ENCODE measurements at regions not wholly inside any gene's neighbourhood (a gene's known extent, or its start where the extent isn't known, plus 50 kb on each side); places are given as distances from the start of the nearest gene placed in this dataset.
"Not testable (repeated sequence)": the region's sequence is repeated elsewhere in the genome, so short reads cannot be mapped to it uniquely, and the experiment has no call there.

GRCh38 chr2:59333007-59333406, 1091.9 kb upstream of the FANCL start:
- no peak for DNase-seq (ENCODE audit: low read depth in 2 of 2)

DNA sequence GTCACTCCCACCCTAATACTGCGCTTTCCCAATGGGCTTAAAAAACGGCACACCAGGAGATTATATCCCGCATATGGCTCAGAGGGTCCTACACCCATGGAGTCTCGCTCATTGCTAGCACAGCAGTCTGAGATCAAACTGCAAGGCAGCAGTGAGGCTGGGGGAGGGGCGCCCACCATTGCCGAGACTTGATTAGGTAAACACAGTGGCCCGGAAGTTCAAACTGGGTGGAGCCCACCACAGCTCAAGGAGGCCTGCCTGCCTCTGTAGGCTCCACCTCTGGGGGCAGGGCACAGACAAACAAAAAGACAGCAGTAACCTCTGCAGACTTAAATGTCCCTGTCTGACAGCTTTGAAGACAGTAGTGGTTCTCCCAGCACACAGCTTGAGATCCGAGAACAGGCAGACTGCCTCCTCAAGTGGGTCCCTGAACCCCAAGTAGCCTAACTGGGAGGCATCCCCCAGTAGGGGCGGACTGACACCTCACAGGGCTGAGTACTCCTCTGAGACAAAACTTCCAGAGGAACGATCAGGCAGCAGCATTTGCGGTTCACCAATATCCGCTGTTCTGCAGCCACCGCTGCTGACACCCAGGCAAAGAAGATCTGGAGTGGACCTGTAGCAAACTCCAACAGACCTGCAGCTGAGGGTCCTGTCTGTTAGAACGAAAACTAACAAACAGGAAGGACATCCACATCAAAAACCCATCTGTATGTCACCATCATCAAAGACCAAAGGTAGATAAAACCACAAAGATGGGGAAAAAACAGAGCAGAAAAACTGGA, 1085.6 kb upstream of the FANCL start:
- DNase-seq (ENCODE audit: low read depth in 2 of 2): not testable (repeated sequence)

- DNase-seq (ENCODE audit: low read depth in 2 of 2): no peak
Measured at GRCh38 chr2:59322870-59323269, 1081.7 kb upstream of the FANCL start.

DNA sequence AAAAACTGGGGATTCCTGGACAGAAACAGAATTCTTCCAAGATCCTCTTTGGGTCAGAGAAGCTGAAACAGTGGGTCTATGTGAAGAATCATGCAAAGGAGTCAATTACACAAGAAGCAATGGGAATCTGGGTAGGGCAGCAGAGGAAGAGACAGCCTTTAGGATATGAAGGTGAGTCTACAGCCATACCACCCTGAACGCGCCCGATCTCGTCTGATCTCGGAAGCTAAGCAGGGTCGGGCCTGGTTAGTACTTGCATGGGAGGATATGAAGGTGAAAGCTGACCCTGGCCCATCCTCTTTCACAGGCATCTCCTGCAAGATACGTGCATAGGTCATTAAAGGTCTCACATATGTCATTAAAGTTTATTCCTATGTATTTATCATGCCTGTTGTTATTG, 1080.9 kb upstream of the FANCL start:
- no peak for DNase-seq (ENCODE audit: low read depth in 2 of 2)

DNA sequence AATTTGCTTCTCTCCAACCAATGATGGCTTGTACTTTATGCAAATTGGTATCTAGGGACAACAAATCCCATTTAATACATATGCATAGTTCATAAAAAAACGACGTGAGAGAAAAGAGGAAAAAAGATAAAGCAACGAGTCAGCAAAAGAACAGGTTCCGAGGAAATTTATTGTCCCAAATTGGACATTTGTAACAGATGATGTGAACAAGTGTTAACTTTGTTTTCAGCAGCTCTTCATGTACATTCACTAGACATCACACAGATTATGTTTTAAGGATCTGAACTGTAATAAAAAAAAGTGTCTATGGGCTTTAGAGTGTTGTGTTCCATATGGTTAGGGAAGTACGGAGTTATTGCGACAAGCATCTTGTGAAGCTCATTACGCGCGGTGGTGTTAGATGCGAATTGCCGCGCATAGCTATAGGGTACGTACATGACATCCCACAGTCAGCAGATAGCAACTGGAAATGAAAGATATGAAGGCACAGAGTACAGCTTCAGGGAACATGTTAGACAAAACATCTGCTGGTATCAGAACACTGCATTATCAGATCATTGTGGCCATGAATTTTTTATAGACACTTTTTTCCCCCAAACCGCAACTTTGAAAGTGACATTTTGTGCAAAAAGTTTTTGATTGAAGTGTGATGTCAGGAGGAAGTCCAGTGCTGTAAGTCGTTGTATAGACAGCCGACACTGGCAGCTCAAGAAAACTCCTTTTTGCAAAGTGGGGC, 1073.1 kb upstream of the FANCL start:
- DNase-seq (ENCODE audit: low read depth in 2 of 2): no peak

- DNase-seq (ENCODE audit: low read depth in 2 of 2): no peak
Measured at GRCh38 chr2:59312967-59313940, 1072.1 kb upstream of the FANCL start.

GRCh38 chr2:59312029-59312428, 1070.9 kb upstream of the FANCL start:
- no peak for DNase-seq (ENCODE audit: low read depth in 2 of 2)

DNA sequence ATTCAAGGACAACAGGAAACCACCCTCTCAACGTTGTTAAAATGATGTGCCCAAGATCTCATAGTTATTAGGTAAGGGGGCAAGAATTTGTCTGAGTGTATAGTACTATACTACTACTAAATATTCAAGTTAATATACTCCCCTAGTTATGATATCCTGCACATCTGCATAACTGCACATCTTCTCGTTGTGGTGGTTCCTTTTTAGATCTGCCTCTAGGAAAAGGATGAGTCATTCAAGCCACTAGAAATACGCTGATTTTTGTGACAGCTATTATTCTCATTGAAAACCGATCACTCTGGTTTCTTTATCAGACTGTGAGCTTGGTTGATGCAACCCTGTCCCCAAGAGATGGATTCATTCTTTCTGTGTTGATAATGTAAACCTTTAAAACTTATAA, 1067.0 kb upstream of the FANCL start:
- no peak for DNase-seq (ENCODE audit: low read depth in 2 of 2)

DNA sequence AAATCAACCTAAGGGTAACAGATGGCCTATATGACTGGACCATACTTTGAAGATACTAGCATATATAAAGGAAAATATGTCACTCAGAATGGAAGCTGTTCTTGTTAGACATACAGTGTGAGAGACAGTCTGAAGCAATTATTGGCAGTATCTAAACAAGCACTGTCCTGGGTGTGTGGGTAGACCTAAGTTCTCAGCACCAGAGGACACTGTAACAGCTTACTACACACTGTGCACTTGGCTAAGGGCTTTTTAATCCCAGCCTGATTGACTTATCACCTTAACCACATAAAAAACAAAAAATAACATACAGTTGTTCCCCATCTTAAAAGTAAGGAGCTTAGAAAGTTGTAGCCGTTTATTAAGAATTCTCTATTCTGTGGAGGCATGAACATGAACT, 1066.1 kb upstream of the FANCL start:
- no peak for DNase-seq (ENCODE audit: low read depth in 2 of 2)

DNA sequence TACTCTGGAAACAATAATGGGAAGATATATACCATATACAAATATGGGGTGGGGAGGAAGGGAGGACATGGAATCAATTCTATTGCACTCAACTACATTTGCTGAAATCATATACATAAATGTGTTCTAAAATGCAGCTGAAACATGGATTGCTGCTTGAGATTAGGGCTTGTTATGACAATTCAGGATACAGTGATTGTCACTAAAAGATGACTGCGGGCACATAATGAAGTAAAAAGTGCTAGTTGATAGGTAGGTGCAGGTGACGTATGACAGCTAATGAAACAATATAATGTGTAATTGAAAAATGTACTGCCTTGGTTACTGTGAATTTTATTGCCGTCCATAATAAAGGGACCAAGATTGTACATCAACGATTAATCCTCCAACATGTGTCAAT, 1062.1 kb upstream of the FANCL start:
- no peak for DNase-seq (ENCODE audit: low read depth in 2 of 2)

DNA sequence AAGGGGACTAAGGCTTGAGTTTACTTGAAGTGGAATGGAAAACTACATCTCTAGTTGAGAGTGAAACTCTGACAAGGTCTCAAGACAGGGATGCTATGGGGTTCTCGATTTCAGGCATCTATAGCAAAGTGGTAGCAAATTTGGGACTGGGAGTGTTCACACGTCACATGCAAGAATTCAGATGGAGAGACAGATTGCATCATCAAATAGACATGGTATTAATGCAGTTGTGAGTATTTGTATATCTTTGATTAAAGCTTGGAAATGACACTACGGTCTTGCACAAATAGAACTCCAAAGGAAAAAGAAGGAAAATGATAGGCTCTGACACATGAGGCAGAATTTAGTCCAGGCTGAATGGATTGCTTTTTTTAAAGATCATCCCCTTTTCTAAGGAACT, 1061.6 kb upstream of the FANCL start:
- DNase-seq (ENCODE audit: low read depth in 2 of 2): no peak

- DNase-seq (ENCODE audit: low read depth in 2 of 2): no peak
Measured at GRCh38 chr2:59301466-59302402, 1060.6 kb upstream of the FANCL start.

DNA sequence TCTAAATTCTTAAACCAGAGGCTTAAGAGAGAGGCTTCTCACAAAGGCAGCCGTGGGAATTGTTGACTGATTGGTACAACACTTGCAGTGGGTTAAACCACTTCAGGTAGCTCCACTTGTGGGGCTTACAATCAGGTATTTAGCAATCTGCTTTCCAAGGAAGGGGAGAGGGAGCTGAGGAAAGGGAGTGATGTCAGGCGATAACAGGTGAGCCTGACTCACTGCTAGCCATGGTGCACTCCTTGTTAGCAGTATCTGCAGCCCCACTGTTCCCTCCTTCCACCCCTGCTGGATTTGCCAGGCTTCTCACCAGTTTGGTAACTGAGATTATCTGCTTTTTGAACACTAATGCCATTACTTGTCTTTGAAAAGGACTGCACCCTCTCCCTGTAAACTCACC, 1056.7 kb upstream of the FANCL start:
- DNase-seq (ENCODE audit: low read depth in 2 of 2): no peak

DNA sequence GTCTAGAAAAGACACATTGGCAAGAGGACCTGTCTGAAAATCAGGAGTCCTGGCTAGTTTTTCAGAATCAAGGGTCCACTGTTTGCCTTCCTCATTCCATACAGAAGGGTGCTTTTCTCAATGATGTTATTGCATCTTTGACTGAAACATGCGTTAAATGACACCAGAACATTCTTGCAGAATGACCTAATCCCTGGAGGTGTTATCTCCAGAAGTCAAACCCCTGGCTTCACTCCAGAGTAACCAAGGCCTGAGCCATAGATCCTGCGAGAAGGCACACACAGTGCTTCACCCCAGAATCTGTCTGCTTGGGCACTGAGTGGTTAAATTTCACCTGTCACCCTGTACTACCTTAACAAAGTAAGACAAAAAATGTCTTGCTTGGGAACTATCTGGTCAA, 1055.2 kb upstream of the FANCL start:
- DNase-seq (ENCODE audit: low read depth in 2 of 2): no peak

GRCh38 chr2:59295524-59296162, 1054.5 kb upstream of the FANCL start:
- DNase-seq (ENCODE audit: low read depth in 2 of 2): no peak

DNA sequence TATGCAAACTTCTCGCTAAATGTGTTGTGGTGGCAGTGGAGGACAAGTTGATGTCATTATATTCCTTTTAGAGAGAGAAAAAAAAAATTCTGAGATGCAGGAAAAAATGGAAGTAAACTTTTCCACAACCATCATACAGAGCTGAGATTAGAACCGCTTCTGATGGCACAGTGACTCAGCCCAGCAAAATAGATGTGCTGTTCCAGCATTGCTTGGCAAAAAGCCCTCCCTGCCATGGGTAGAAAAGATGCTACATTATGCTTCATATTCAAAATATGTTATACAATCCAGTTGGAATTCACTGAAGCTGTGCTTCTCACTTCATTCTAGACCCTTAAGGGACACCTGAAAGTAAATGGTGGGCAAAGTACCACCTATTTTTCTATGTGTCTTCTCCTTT, 1047.6 kb upstream of the FANCL start:
- no peak for DNase-seq (ENCODE audit: low read depth in 2 of 2)

DNA sequence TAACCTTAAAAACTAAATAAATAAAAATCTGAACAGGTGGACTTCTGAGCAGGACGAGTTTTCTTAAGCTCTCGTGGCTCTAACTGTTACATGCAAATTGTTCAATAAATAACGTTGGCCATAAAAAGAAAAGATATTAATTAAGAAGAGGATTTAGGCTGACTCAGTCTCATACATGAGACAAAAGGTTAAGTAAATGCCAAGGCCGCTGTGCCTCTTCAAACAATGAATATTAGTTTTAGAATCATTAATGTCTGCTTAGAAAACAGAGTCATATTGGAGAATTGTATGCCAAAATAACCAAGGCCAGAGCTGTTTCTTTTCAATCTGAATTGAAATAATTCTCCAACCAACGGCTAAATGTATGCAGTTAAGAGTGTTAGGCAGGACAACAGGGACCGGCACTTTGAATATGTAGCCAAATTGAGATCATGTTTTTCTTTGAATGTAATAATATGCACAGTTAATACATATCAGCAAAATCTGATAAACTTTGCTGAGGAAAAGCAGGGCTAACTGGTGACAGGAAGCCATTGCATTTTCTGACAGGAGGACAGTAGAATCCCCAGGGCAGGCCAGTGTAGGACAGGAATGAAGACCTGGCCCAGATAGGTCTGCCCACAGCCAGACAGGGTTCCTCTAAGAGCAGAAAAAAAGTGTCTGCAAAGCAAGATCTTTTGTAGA, 1041.4 kb upstream of the FANCL start:
- no peak for DNase-seq (ENCODE audit: low read depth in 2 of 2)

DNA sequence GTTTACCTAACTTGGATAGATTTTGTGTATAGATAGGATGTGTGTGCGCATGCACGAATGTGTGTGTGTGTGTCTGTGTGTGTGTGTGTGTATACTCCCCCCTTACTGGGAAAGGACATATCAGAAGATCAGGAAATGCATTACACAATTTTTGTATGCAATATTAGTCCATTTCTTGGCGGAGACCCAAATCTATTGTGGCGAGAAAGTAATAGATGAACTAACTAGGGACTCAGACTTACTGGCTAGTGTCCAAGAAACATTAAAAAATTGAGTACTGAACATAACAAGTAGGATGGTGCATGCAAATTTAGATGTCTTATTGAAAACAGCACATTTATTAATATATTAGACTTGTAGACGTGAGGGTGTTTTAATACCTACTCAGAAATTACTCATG, 1036.5 kb upstream of the FANCL start:
- DNase-seq (ENCODE audit: low read depth in 2 of 2): no peak

DNA sequence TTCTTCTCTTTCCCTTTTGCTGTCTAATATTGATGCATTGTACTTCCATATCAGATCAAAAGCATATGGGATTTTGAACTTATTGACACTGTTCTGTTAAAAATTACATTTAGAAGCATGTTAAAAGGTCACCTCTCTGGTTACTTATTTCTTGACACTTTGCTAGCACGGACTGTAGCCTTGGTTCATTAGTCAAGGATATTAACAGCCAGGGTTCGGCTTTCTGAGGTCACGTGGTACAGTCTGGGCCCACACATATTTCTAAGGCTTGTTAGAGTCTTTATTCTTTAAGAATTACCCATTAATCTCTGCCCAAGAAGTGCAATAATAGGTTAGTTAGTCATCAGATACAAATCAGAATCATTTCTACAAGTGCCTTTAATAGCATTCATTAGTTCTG, 1035.8 kb upstream of the FANCL start:
- DNase-seq (ENCODE audit: low read depth in 2 of 2): no peak

DNA sequence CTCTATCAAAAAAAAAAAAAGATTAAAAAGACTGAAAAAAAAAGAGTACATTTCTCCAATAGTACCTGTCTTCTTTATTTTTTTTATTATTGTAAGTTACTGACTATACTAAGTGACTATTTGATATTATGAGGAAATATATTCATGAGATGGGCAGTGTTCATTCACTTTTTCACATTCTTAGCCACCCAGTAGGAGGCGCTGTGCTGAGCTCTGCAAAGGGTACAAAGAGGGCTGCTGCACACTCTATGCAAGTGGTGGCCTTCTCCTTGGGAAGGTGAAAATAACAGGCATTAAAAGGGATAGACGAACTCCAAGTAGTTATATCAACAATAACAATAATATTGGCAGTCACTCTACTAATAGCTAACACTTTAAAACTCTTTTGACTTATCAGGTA, 1034.9 kb upstream of the FANCL start:
- no peak for DNase-seq (ENCODE audit: low read depth in 2 of 2)

Data from stimulated activated CD4-positive, alpha-beta T cell treated with anti-CD3 and anti-CD28 coated beads, Interleukin-1b, Interleukin-23, amount 100 ng/mL, for 4 hours (primary cell).